ENCODE measurements at regions not wholly inside any gene's neighbourhood (a gene's known extent, or its start where the extent isn't known, plus 50 kb on each side); places are given as distances from the start of the nearest gene placed in this dataset.

- no peak overlapping the region for H3K4me3 ChIP-seq (ENCODE audit: low read length, poor library complexity, severe bottlenecking)
- H3K4me2 ChIP-seq (ENCODE audit: low read depth, low read length, poor library complexity, severe bottlenecking) = no peak overlapping the region
- H3K27me3 ChIP-seq (ENCODE audit: insufficient read depth, low read length, poor library complexity, severe bottlenecking) = no peaks in the 10 kb centered on the region
- no peaks in the 10 kb centered on the region for H3K79me2 ChIP-seq (ENCODE audit: insufficient read depth, low read length)
- no peaks in the 10 kb centered on the region for H3K36me3 ChIP-seq (ENCODE audit: insufficient read depth, low read length)
- H2AFZ ChIP-seq (ENCODE audit: low read length) = no peak overlapping the region
- H3F3A ChIP-seq (ENCODE audit: low read depth) = no peaks in the 10 kb centered on the region
- no peaks in the 10 kb centered on the region for H3K9me3 ChIP-seq (ENCODE audit: insufficient read depth, low read depth, low read length)
- no peaks in the 10 kb centered on the region for H3K4me1 ChIP-seq (ENCODE audit: insufficient read depth, low read length, poor library complexity, severe bottlenecking)
- no peaks in the 10 kb centered on the region for H4K20me1 ChIP-seq (ENCODE audit: insufficient read depth, low read length, poor library complexity, severe bottlenecking)
- no peaks in the 10 kb centered on the region for H3K9me2 ChIP-seq (replicated peaks; ENCODE audit: low read depth, low read length)
- no peak for TF ChIP-seq CTCF (conservative IDR thresholded peaks at IDR 0.05; ENCODE audit: low read length)
- no peak overlapping the region for H3K9ac ChIP-seq (ENCODE audit: low read depth, low read length, poor library complexity, severe bottlenecking)
Measured at GRCh38 chr20:19104186-19104585, 108.3 kb upstream of the SLC24A3 start.

GRCh38 chr20:19108155-19108554 is 104.3 kb upstream of the SLC24A3 start:
- Histone ChIP-seq H3K9me2 (replicated peaks; ENCODE audit: low read depth, low read length) (no peaks in the 10 kb centered on the region), H3K4me3 (ENCODE audit: low read length, poor library complexity, severe bottlenecking) (no peak overlapping the region), H3K4me1 (ENCODE audit: insufficient read depth, low read length, poor library complexity, severe bottlenecking) (no peaks in the 10 kb centered on the region), H3K36me3 (ENCODE audit: insufficient read depth, low read length) (no peaks in the 10 kb centered on the region), H3F3A (ENCODE audit: low read depth) (no peaks in the 10 kb centered on the region), H3K27me3 (ENCODE audit: insufficient read depth, low read length, poor library complexity, severe bottlenecking) (no peaks in the 10 kb centered on the region), H3K9ac (ENCODE audit: low read depth, low read length, poor library complexity, severe bottlenecking) (no peak overlapping the region), H4K20me1 (ENCODE audit: insufficient read depth, low read length, poor library complexity, severe bottlenecking) (no peaks in the 10 kb centered on the region), H3K79me2 (ENCODE audit: insufficient read depth, low read length) (no peaks in the 10 kb centered on the region), H3K4me2 (ENCODE audit: low read depth, low read length, poor library complexity, severe bottlenecking) (no peak overlapping the region), H3K9me3 (ENCODE audit: insufficient read depth, low read depth, low read length) (no peaks in the 10 kb centered on the region), H2AFZ (ENCODE audit: low read length) (no peak overlapping the region)
- TF ChIP-seq CTCF (conservative IDR thresholded peaks at IDR 0.05; ENCODE audit: low read length) (no peak), EZH2phosphoT487 (IDR thresholded peaks at IDR 0.05; ENCODE audit: borderline replicate concordance) (no peak)

GRCh38 chr20:19110285-19110684 is 102.2 kb upstream of the SLC24A3 start:
- Histone ChIP-seq H3F3A (ENCODE audit: low read depth) (no peaks in the 10 kb centered on the region), H3K4me3 (ENCODE audit: low read length, poor library complexity, severe bottlenecking) (no peak overlapping the region), H3K4me1 (ENCODE audit: insufficient read depth, low read length, poor library complexity, severe bottlenecking) (no peaks in the 10 kb centered on the region), H3K4me2 (ENCODE audit: low read depth, low read length, poor library complexity, severe bottlenecking) (no peak overlapping the region), H3K27me3 (ENCODE audit: insufficient read depth, low read length, poor library complexity, severe bottlenecking) (no peaks in the 10 kb centered on the region), H3K36me3 (ENCODE audit: insufficient read depth, low read length) (no peaks in the 10 kb centered on the region), H3K79me2 (ENCODE audit: insufficient read depth, low read length) (no peaks in the 10 kb centered on the region), H3K9me3 (ENCODE audit: insufficient read depth, low read depth, low read length) (no peaks in the 10 kb centered on the region), H4K20me1 (ENCODE audit: insufficient read depth, low read length, poor library complexity, severe bottlenecking) (no peaks in the 10 kb centered on the region), H3K9me2 (replicated peaks; ENCODE audit: low read depth, low read length) (no peaks in the 10 kb centered on the region), H2AFZ (ENCODE audit: low read length) (no peak overlapping the region), H3K9ac (ENCODE audit: low read depth, low read length, poor library complexity, severe bottlenecking) (no peak overlapping the region)
- TF ChIP-seq EZH2phosphoT487 (IDR thresholded peaks at IDR 0.05; ENCODE audit: borderline replicate concordance) (no peak), CTCF (conservative IDR thresholded peaks at IDR 0.05; ENCODE audit: low read length) (no peak)

Measured in Loucy (cell line).